Activated T-cell treated with anti-CD3 and anti-CD28 coated beads, Interleukin-2, amount 50 U/mL, for 72 hours (primary cell): ENCODE measurements at regions not wholly inside any gene's neighbourhood (a gene's known extent, or its start where the extent isn't known, plus 50 kb on each side); places are given as distances from the start of the nearest gene placed in this dataset.
A peak's percentile ranks its signal among the peaks of the same experiment; 100 is the strongest.

Source experiments
- ATAC-seq, 2 donors: fragments of 150-1000 bp; cut with Tn5 transposase; replicated peaks in 1 of 2; 2 replicates each; pipeline ENCODE4 v1.10.0; 2021; ENCODE audit warnings: moderate library complexity in 2 of 2, mild to moderate bottlenecking in 1 of 2
- DNase-seq, 2 donors: peaks; one replicate each; pipeline ENCODE4 v3.0.0; 2021 to 2022; ENCODE audit warnings: mixed read lengths in 1 of 2
- H3K27ac Mint-ChIP-seq: one replicate; pipeline ENCODE4 v1.8.0; 2022; ENCODE audit warnings: mild to moderate bottlenecking, moderate library complexity, mixed read lengths
- H3K27me3 Mint-ChIP-seq: one replicate; pipeline ENCODE4 v1.8.0; 2022; ENCODE audit warnings: low read depth, mixed read lengths
- H3K36me3 Mint-ChIP-seq, 2 donors: one replicate each; pipeline ENCODE4 v1.8.0; 2022; ENCODE audit warnings: mixed read lengths in 2 of 2, mild to moderate bottlenecking in 1 of 2; ENCODE audit not compliant: insufficient read depth in 2 of 2
- H3K4me1 Mint-ChIP-seq: one replicate; pipeline ENCODE4 v1.8.0; 2022; ENCODE audit warnings: low read depth, mixed read lengths
- H3K4me3 Mint-ChIP-seq, 2 donors: one replicate each; pipeline ENCODE4 v1.8.0; 2022; ENCODE audit warnings: mild to moderate bottlenecking in 2 of 2, mixed read lengths in 2 of 2, moderate library complexity in 2 of 2
- H3K9me3 Mint-ChIP-seq, 2 donors: one replicate each; pipeline ENCODE4 v1.8.0; 2022; ENCODE audit warnings: mixed read lengths in 2 of 2

- Mint-ChIP-seq H3K4me3 (no peak overlapping the region), H3K27ac (no peak overlapping the region), H3K36me3 (no peaks in the 10 kb centered on the region), H3K27me3 (peaks cover 26% of the 10 kb centered on the region), H3K9me3 (peaks cover 0 to 1% of the 10 kb centered on the region in 2 donors), H3K4me1 (no peaks in the 10 kb centered on the region)
- no peak for ATAC-seq
- DNase-seq, result no peak
Measured at GRCh38 chrX:38988301-38988700, 187.0 kb downstream of the MID1IP1 start.

- Mint-ChIP-seq H3K27ac (peak overlapping the region; percentile 33), H3K36me3 (no peaks in the 10 kb centered on the region), H3K9me3 (peaks cover 0 to 1% of the 10 kb centered on the region in 2 donors), H3K4me1 (no peaks in the 10 kb centered on the region), H3K4me3 (no peak overlapping the region), H3K27me3 (peaks cover 26% of the 10 kb centered on the region)
- ATAC-seq, result no peak
- no peak for DNase-seq
Measured at GRCh38 chrX:38989076-38989475, 187.8 kb downstream of the MID1IP1 start.

GRCh38 chrX:38991656-38992440, 190.6 kb downstream of the MID1IP1 start:
- Mint-ChIP-seq H3K36me3 (no peaks in the 10 kb centered on the region), H3K27me3 (peaks cover 24% of the 10 kb centered on the region), H3K4me3 (no peak overlapping the region), H3K9me3 (peaks cover 1 to 2% of the 10 kb centered on the region in 2 donors), H3K27ac (no peak overlapping the region), H3K4me1 (no peaks in the 10 kb centered on the region)
- no peak for DNase-seq
- no peak for ATAC-seq

DNA sequence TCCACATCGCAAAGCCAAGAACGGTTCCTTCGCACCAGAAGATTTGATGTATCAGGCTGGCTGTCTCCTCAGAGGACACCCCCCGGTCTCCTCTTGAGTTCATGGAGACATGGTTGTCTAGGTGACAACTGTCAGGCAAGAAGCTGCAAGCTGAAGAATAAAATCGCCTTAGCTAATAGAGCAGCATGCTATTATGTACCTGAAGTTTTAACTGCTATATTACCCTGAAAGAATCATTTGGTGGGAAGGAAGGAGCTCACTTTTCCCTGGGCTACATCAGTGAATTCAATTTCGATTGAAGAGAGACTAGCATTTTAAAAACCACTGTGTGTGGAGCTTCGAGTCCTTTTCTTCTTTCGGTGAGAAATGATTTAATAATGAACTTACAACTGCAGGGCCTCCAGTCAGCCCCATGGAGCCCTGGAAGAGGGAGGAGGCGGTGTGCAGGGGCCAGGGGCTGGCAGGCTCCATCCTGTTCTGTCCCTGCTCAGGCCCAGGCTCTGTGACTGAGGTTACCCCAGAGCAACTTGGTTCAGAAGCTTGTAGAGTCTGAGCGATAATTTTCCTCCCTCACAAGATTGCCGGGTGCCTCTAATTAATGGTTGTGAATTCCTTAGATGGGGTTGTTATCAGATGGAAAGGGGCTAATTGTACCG, 191.3 kb downstream of the MID1IP1 start:
- DNase-seq (no peak), ATAC-seq (no peak)
- Mint-ChIP-seq H3K27ac (no peak overlapping the region), H3K27me3 (peaks cover 18% of the 10 kb centered on the region), H3K9me3 (peaks cover 1 to 2% of the 10 kb centered on the region in 2 donors), H3K36me3 (no peaks in the 10 kb centered on the region), H3K4me3 (no peak overlapping the region), H3K4me1 (no peaks in the 10 kb centered on the region)

DNA sequence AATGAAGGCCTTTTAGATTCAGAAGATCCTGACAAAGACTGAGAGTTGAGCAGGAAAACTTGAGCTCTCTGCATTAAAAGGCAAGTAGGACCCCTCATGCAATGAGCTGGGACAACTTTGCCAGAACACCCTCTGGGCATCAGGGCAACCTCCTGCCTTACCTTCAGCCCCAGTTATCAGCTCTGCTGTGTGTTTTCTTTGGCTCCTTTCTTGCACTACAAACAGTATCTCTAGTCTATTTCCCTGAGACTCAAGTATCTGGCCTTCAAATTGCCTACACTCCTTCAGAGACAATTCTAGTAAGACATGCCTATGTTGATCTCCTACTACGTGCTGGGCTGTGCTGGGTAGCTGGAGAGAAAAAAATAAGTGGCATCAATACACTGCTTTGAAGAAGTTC, 192.2 kb downstream of the MID1IP1 start:
- H3K9me3 Mint-ChIP-seq, result peaks cover 1 to 2% of the 10 kb centered on the region in 2 donors
- no peak overlapping the region for H3K4me3 Mint-ChIP-seq
- H3K4me1 Mint-ChIP-seq, result no peaks in the 10 kb centered on the region
- ATAC-seq, result no peak
- H3K36me3 Mint-ChIP-seq, result no peaks in the 10 kb centered on the region
- H3K27ac Mint-ChIP-seq, result no peak overlapping the region
- peaks cover 18% of the 10 kb centered on the region for H3K27me3 Mint-ChIP-seq
- DNase-seq, result no peak

GRCh38 chrX:38999099-38999498, 197.8 kb downstream of the MID1IP1 start:
- Mint-ChIP-seq H3K27me3 (peaks cover 13% of the 10 kb centered on the region), H3K4me3 (no peak overlapping the region), H3K36me3 (no peaks in the 10 kb centered on the region), H3K9me3 (peaks cover 0 to 6% of the 10 kb centered on the region in 2 donors), H3K27ac (no peak overlapping the region), H3K4me1 (no peaks in the 10 kb centered on the region)
- no peak for DNase-seq
- ATAC-seq, result no peak

GRCh38 chrX:38999967-39000745, 198.9 kb downstream of the MID1IP1 start:
- Mint-ChIP-seq H3K4me3 (no peak overlapping the region), H3K4me1 (no peaks in the 10 kb centered on the region), H3K36me3 (no peaks in the 10 kb centered on the region), H3K27ac (no peak overlapping the region), H3K27me3 (peaks cover 13% of the 10 kb centered on the region), H3K9me3 (peaks cover 0 to 4% of the 10 kb centered on the region in 2 donors)
- no peak for DNase-seq
- ATAC-seq, result no peak

- Mint-ChIP-seq H3K27ac (no peak overlapping the region), H3K4me3 (no peak overlapping the region), H3K36me3 (no peaks in the 10 kb centered on the region), H3K9me3 (peaks cover 0 to 4% of the 10 kb centered on the region in 2 donors), H3K4me1 (no peaks in the 10 kb centered on the region), H3K27me3 (peaks cover 13% of the 10 kb centered on the region)
- ATAC-seq (no peak), DNase-seq (no peak)
Measured at GRCh38 chrX:39000802-39001201, 199.5 kb downstream of the MID1IP1 start.

GRCh38 chrX:39002466-39002865, 201.2 kb downstream of the MID1IP1 start:
- Mint-ChIP-seq H3K9me3 (peaks cover 0 to 4% of the 10 kb centered on the region in 2 donors), H3K27ac (no peak overlapping the region), H3K4me1 (no peaks in the 10 kb centered on the region), H3K27me3 (peaks cover 14% of the 10 kb centered on the region), H3K4me3 (no peak overlapping the region), H3K36me3 (no peaks in the 10 kb centered on the region)
- DNase-seq (no peak), ATAC-seq (no peak)

GRCh38 chrX:39008549-39008948, 207.3 kb downstream of the MID1IP1 start:
- H3K4me1 Mint-ChIP-seq, result no peaks in the 10 kb centered on the region
- no peak for DNase-seq
- H3K36me3 Mint-ChIP-seq, result no peaks in the 10 kb centered on the region
- H3K27me3 Mint-ChIP-seq, result peaks cover 23% of the 10 kb centered on the region
- no peak overlapping the region for H3K27ac Mint-ChIP-seq
- no peaks in the 10 kb centered on the region for H3K9me3 Mint-ChIP-seq
- no peak for ATAC-seq
- no peak overlapping the region for H3K4me3 Mint-ChIP-seq

- no peak for DNase-seq
- Mint-ChIP-seq H3K27ac (no peak overlapping the region), H3K9me3 (no peaks in the 10 kb centered on the region), H3K4me1 (no peaks in the 10 kb centered on the region), H3K4me3 (no peak overlapping the region), H3K36me3 (no peaks in the 10 kb centered on the region), H3K27me3 (peaks cover 21% of the 10 kb centered on the region)
- ATAC-seq, result no peak
Measured at GRCh38 chrX:39011454-39012221, 210.4 kb downstream of the MID1IP1 start.

DNA sequence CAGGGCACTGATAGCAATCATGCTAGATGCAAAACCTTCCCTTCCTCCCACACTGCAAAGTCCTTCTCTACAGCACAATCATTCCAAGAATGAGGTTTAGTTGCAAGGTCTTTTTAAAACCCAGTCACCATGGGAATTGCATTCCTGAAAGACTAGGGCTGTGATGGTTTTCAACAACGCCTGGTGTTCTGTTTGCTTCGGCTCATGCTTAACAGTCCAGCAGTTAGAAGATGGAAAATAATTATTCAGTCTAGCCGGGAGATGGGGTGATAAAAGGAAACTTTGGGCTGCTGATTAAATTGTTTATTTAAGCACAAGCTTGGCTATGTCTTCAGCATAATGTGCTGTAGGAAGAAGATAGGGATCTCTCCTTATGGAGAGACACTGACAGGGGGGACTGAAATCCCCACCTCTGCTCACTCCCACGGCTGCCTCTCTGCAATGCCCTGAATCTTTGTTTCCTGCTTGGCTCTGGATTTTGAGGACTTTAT, 211.4 kb downstream of the MID1IP1 start:
- H3K36me3 Mint-ChIP-seq, result no peaks in the 10 kb centered on the region
- no peak overlapping the region for H3K4me3 Mint-ChIP-seq
- DNase-seq (no peak), ATAC-seq (no peak)
- H3K27ac Mint-ChIP-seq, result no peak overlapping the region
- no peaks in the 10 kb centered on the region for H3K4me1 Mint-ChIP-seq
- peaks cover 18% of the 10 kb centered on the region for H3K27me3 Mint-ChIP-seq
- no peaks in the 10 kb centered on the region for H3K9me3 Mint-ChIP-seq
